GM12878 (cell line): ENCODE measurements at regions not wholly inside any gene's neighbourhood (a gene's known extent, or its start where the extent isn't known, plus 50 kb on each side); places are given as distances from the start of the nearest gene placed in this dataset.

Experiments used
- ATAC-seq: fragments of 200-7000 bp; cut with Tn5 transposase; 3 replicates; pipeline ENCODE4 v1.9.1; 2020; ENCODE audit warnings: mild to moderate bottlenecking, moderate library complexity
- BruUV-seq: library from RNA; stranded (reverse); fragments of 400-500 nt; replicated peaks from 2 replicates; lab custom pipeline; 2021; lab: Mats Ljungman, UMichigan
- CTCF ChIA-PET: fragments of 300-600 bp; sonication (Branson Sonifier 250); formaldehyde crosslinking; extraction: SDS; loops from one replicate; lab custom pipeline; 2021; ENCODE audit warnings: inconsistent platforms; lab: Yijun Ruan, JAX
- POLR2A ChIA-PET: fragments of 350-600 bp; formaldehyde crosslinking; extraction: SDS; loops from one replicate; lab custom pipeline; 2021; ENCODE audit warnings: inconsistent platforms; lab: Charles Lee
- RAD21 ChIA-PET: fragments of 300-600 bp; sonication (Branson Sonifier 250); formaldehyde crosslinking; loops from one replicate; lab custom pipeline; 2023; ENCODE audit warnings: antibody characterized with exemption; ENCODE audit not compliant: unreplicated experiment; lab: Charles Lee
- SMC1A ChIA-PET: fragments of 300-600 bp; sonication (Branson Sonifier 250); formaldehyde crosslinking; loops from one replicate; lab custom pipeline; 2023; ENCODE audit not compliant: unreplicated experiment, uncharacterized antibody; lab: Charles Lee
- DNase-seq: peaks from one replicate; pipeline ENCODE4 v3.0.0-alpha.2; 2011; ENCODE audit warnings: low read depth, low spot score
- FAIRE-seq: peaks from 3 replicates; lab custom pipeline; 2011; peaks lifted over from hg19 to GRCh38; lab: Jason Lieb, UNC
- H2AFZ ChIP-seq: 2 replicates; pipeline ENCODE4 v1.6.0; 2011; ENCODE audit warnings: low read depth, low read length, control low read depth; ENCODE audit not compliant: control insufficient read depth
- H3K27ac ChIP-seq: 2 replicates; pipeline ENCODE4 v1.5.1; 2011; ENCODE audit warnings: control low read depth; ENCODE audit not compliant: control insufficient read depth, insufficient read depth
- H3K27me3 ChIP-seq, 2 experiments: replicated peaks in 1 of 2; 2 replicates each; pipeline versions ENCODE4 v1.6.0 to v1.6.1; 2011; ENCODE audit warnings: low read length in 1 of 2; ENCODE audit not compliant: control insufficient read depth in 2 of 2, insufficient read depth in 2 of 2
- H3K36me3 ChIP-seq, 2 experiments: 2 replicates each; pipeline ENCODE4 v1.5.1; 2011; ENCODE audit warnings: low read length in 1 of 2; ENCODE audit not compliant: control insufficient read depth in 2 of 2, insufficient read depth in 2 of 2
- H3K4me1 ChIP-seq: 2 replicates; pipeline ENCODE4 v1.6.1; 2011; ENCODE audit warnings: mild to moderate bottlenecking, low read length, moderate library complexity, mixed read lengths; ENCODE audit not compliant: control insufficient read depth, insufficient read depth
- H3K4me2 ChIP-seq: 2 replicates; pipeline ENCODE4 v1.6.0; 2011; ENCODE audit warnings: control low read depth; ENCODE audit not compliant: control insufficient read depth, insufficient read depth
- H3K4me3 ChIP-seq: fragments of 200-600 bp; sonication (generic); 2 replicates; pipeline ENCODE4 v1.5.1; 2016
- H3K79me2 ChIP-seq: 2 replicates; pipeline ENCODE4 v1.6.0; 2011; ENCODE audit warnings: low read length; ENCODE audit not compliant: control insufficient read depth, insufficient read depth
- H3K9ac ChIP-seq: 2 replicates; pipeline ENCODE4 v1.8.0; 2011; ENCODE audit warnings: low read length, control low read depth, mixed read lengths; ENCODE audit not compliant: control insufficient read depth, insufficient read depth
- H3K9me3 ChIP-seq: replicated peaks from 3 replicates; pipeline ENCODE4 v1.5.1; 2011; ENCODE audit warnings: mild to moderate bottlenecking, low read length; ENCODE audit not compliant: control insufficient read depth, insufficient read depth
- H4K20me1 ChIP-seq: 2 replicates; pipeline ENCODE4 v1.6.0; 2011; ENCODE audit not compliant: control insufficient read depth, insufficient read depth
- PRDM15 ChIP-seq: fragments of 450-650 bp; formaldehyde crosslinking; IDR thresholded peaks from 2 replicates; pipeline ENCODE4 v1.4.0; 2020; ENCODE audit warnings: mild to moderate bottlenecking, moderate library complexity
- ZNF207 ChIP-seq: fragments of 450-650 bp; IDR thresholded peaks from 2 replicates; pipeline ENCODE4 v1.6.1; 2014; ENCODE audit warnings: antibody characterized with exemption, mild to moderate bottlenecking, borderline replicate concordance
- ZNF687 ChIP-seq: fragments of 450-650 bp; IDR thresholded peaks from 2 replicates; pipeline ENCODE4 v1.6.1; 2017; ENCODE audit warnings: mild to moderate bottlenecking, moderate library complexity
- WGBS: methylation state at CpG from one replicate; pipeline ENCODE4 v1.1.6; 2016; ENCODE audit warnings: low lambda C conversion rate; ENCODE audit not compliant: insufficient replicate concordance, insufficient coverage; ENCODE audit errors: missing lambda C conversion rate; 5-methylcytosine and 5-hydroxymethylcytosine counted together
- in situ Hi-C: fragments of 300-500 bp; cut with MboI; formaldehyde crosslinking; loops from 9 replicates; pipeline ENCODE4 v1.14.3; 2018; ENCODE audit warnings: mixed read lengths
- intact Hi-C: fragments of 100-400 bp; cut with micrococcal nuclease; formaldehyde crosslinking; loops from one replicate; pipeline ENCODE4 v1.14.2; 2022; ENCODE audit not compliant: unreplicated experiment

GRCh38 chr17:14762736-14763479 is 462.0 kb downstream of the HS3ST3B1 start:
- ChIA-PET POLR2A (no interaction called here), RAD21 (no interaction called here), CTCF (no interaction called here), SMC1A (no interaction called here)
- DNase-seq (no peak), ATAC-seq (no peak), FAIRE-seq (no peak)
- Histone ChIP-seq H3K79me2 (no peaks in the 10 kb centered on the region), H4K20me1 (no peaks in the 10 kb centered on the region), H3K4me2 (no peak overlapping the region), H2AFZ (no peak overlapping the region), H3K27me3 (no peaks in the 10 kb centered on the region), H3K4me1 (no peaks in the 10 kb centered on the region), H3K4me3 (no peak overlapping the region), H3K9me3 (no peaks in the 10 kb centered on the region), H3K36me3 (no peaks in the 10 kb centered on the region), H3K9ac (no peak overlapping the region), H3K27ac (no peak overlapping the region)
- BruUV-seq, result no TSS peak
- WGBS, result 0% methylated on average over 3 of the region's 3 CpGs
- TF ChIP-seq PRDM15 (CRISPR knock-in tag) (no peak), ZNF207 (no peak), ZNF687 (no peak)
- in situ Hi-C loops, result no loop called here
- intact Hi-C loops, result no loop called here
